Transverse colon (tissue), 3 donors: ENCODE measurements at regions not wholly inside any gene's neighbourhood (a gene's known extent, or its start where the extent isn't known, plus 50 kb on each side); places are given as distances from the start of the nearest gene placed in this dataset.

Experiments
- EP300 ChIP-seq: sonication (generic); formaldehyde crosslinking; IDR thresholded peaks from one replicate; pipeline ENCODE4 v1.6.1; 2017; ENCODE audit warnings: antibody characterized with exemption, low read depth
- TF ChIP-seq, protein P1 (sequence below), 5 experiments: fragments of 200-600 bp in 3 of 5; fragments of 450-650 bp in 2 of 5; sonication (generic) in 3 of 5; IDR thresholded peaks; 1 replicate in 2 of 5; 2 replicates in 3 of 5; pipeline ENCODE4 v1.5.1; 2016 to 2017; ENCODE audit warnings: antibody characterized with exemption in 5 of 5, inconsistent platforms in 3 of 5, mild to moderate bottlenecking in 2 of 5, moderate library complexity in 1 of 5

DNA sequence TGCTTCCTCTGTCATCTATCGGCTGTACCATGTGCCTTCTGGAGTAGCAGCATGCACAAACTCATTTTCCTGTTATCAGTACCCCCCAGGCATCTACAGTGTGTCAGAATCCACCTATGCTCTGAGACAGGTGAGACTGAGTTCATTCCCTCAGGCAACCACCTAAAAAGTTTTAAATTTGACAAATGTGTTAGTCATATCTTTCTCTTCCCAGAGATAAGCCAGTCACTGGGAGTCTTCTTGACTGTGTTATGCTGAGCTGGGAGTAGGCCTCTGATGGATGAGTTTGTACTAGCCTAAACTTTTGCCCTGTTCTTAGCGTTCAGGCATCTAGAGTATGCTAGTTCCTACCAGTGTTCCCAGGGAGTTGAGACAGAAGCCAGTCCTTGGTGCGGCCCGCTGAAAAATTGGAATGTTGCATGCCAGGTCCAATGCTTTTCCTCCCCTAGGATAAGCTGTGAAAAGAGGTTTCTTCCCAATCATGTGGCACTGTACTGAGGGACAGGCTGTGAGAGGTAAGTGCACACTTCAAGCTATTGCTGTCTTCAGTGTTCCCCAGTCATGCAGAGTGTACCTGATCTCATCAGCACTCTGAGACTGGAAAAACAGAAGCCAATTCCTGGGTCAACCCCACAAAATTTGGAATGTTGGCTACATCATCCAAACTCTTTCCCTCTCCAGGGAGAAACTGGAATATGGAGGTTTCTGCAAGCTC, 1202.3 kb downstream of the NCAM2 start:
- no peak for TF ChIP-seq EP300
- TF ChIP-seq, protein P1, sequence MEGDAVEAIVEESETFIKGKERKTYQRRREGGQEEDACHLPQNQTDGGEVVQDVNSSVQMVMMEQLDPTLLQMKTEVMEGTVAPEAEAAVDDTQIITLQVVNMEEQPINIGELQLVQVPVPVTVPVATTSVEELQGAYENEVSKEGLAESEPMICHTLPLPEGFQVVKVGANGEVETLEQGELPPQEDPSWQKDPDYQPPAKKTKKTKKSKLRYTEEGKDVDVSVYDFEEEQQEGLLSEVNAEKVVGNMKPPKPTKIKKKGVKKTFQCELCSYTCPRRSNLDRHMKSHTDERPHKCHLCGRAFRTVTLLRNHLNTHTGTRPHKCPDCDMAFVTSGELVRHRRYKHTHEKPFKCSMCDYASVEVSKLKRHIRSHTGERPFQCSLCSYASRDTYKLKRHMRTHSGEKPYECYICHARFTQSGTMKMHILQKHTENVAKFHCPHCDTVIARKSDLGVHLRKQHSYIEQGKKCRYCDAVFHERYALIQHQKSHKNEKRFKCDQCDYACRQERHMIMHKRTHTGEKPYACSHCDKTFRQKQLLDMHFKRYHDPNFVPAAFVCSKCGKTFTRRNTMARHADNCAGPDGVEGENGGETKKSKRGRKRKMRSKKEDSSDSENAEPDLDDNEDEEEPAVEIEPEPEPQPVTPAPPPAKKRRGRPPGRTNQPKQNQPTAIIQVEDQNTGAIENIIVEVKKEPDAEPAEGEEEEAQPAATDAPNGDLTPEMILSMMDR (IDR thresholded peaks at IDR 0.05) = no peak
